SK-N-SH (cell line): ENCODE measurements at regions not wholly inside any gene's neighbourhood (a gene's known extent, or its start where the extent isn't known, plus 50 kb on each side); places are given as distances from the start of the nearest gene placed in this dataset.

ENCODE experiments used
- CTCF ChIA-PET: fragments of 300-600, 350-600 bp; formaldehyde crosslinking; extraction: SDS; loops from one replicate; lab custom pipeline; 2021; lab: Yijun Ruan, JAX
- POLR2A ChIA-PET: fragments of 350-600 bp; sonication (Branson Sonifier 250); formaldehyde crosslinking; extraction: SDS; loops from one replicate; lab custom pipeline; 2020; ENCODE audit warnings: antibody characterized with exemption, inconsistent platforms; lab: Yijun Ruan, JAX
- DNase-seq: peaks from one replicate; pipeline ENCODE4 v3.0.0; 2012
- H2AFZ ChIP-seq: fragments of 200-600 bp; sonication (generic); 2 replicates; pipeline ENCODE4 v1.8.1; 2016; ENCODE audit warnings: antibody characterized with exemption, mild to moderate bottlenecking, low read depth
- H3F3A ChIP-seq: fragments of 200-600 bp; sonication (generic); replicated peaks from 2 replicates; pipeline ENCODE3; 2016; ENCODE audit warnings: antibody characterized with exemption, mild to moderate bottlenecking; ENCODE audit not compliant: insufficient read depth
- H3K27ac ChIP-seq, 2 experiments: fragments of 200-500 bp in 1 of 2; fragments of 200-600 bp in 1 of 2; sonication (Bioruptor generic) in 1 of 2; sonication (generic), shearing (Covaris generic) in 1 of 2; 2 replicates each; pipeline versions ENCODE4 v1.5.1 to v1.6.1; 2014 to 2016; ENCODE audit warnings: low read depth in 2 of 2, inconsistent platforms in 1 of 2, low read length in 1 of 2, mild to moderate bottlenecking in 1 of 2, mixed read lengths in 1 of 2
- H3K27me3 ChIP-seq: fragments of 200-600 bp; sonication (generic), shearing (Covaris generic); 2 replicates; pipeline ENCODE4 v1.6.1; 2016; ENCODE audit warnings: mixed run types; ENCODE audit not compliant: insufficient read depth
- H3K36me3 ChIP-seq, 2 experiments: fragments of 200-500 bp in 1 of 2; fragments of 200-600 bp in 1 of 2; sonication (Bioruptor generic) in 1 of 2; sonication (generic) in 1 of 2; replicated peaks in 1 of 2; 2 replicates each; pipeline versions ENCODE3 to v1.5.1; 2014 to 2016; ENCODE audit warnings: low read length in 1 of 2, mild to moderate bottlenecking in 1 of 2; ENCODE audit not compliant: insufficient read depth in 2 of 2, control insufficient read depth in 1 of 2
- H3K4me1 ChIP-seq, 2 experiments: fragments of 200-500 bp in 1 of 2; fragments of 200-600 bp in 1 of 2; sonication (Bioruptor generic) in 1 of 2; sonication (generic), shearing (Covaris generic) in 1 of 2; 2 replicates each; pipeline versions ENCODE4 v1.5.1 to v1.6.1; 2014 to 2016; ENCODE audit warnings: low read depth in 1 of 2, low read length in 1 of 2, mixed run types in 1 of 2; ENCODE audit not compliant: insufficient read depth in 2 of 2, control insufficient read depth in 1 of 2
- H3K4me2 ChIP-seq: fragments of 200-600 bp; sonication (generic), shearing (Covaris generic); 2 replicates; pipeline ENCODE4 v1.6.1; 2017; ENCODE audit warnings: mixed run types
- H3K4me3 ChIP-seq, 2 experiments: fragments of 200-500 bp in 1 of 2; fragments of 200-600 bp in 1 of 2; sonication (Bioruptor generic) in 1 of 2; sonication (generic), shearing (Covaris generic) in 1 of 2; 2 replicates each; pipeline versions ENCODE4 v1.5.1 to v1.8.1; 2014 to 2016; ENCODE audit warnings: low read depth in 2 of 2, inconsistent platforms in 1 of 2, low read length in 1 of 2, mild to moderate bottlenecking in 1 of 2, mixed read lengths in 1 of 2, moderate library complexity in 1 of 2
- H3K79me2 ChIP-seq: fragments of 200-600 bp; sonication (generic); 2 replicates; pipeline ENCODE4 v1.8.1; 2017; ENCODE audit warnings: mild to moderate bottlenecking; ENCODE audit not compliant: insufficient read depth
- H3K9ac ChIP-seq: fragments of 200-600 bp; sonication (generic); 2 replicates; pipeline ENCODE4 v1.6.1; 2017; ENCODE audit warnings: mixed run types
- H3K9me2 ChIP-seq: fragments of 200-600 bp; sonication (generic); 2 replicates; pipeline ENCODE4 v1.6.1; 2017; ENCODE audit warnings: mixed run types
- H3K9me3 ChIP-seq: fragments of 200-600 bp; sonication (generic); 2 replicates; pipeline ENCODE4 v1.6.1; 2017; ENCODE audit warnings: mixed run types, mild to moderate bottlenecking, moderate library complexity
- H4K20me1 ChIP-seq: fragments of 200-600 bp; sonication (generic); 2 replicates; pipeline ENCODE4 v1.6.1; 2017; ENCODE audit warnings: mild to moderate bottlenecking, mixed run types; ENCODE audit not compliant: insufficient read depth
- EZH2phosphoT487 ChIP-seq: fragments of 200-600 bp; sonication (generic); IDR thresholded peaks from 2 replicates; pipeline ENCODE4 v1.6.1; 2017; ENCODE audit warnings: low read depth, mixed run types, mild to moderate bottlenecking, antibody characterized with exemption, moderate library complexity, borderline replicate concordance
- FOSL2 ChIP-seq: IDR thresholded peaks from 2 replicates; pipeline ENCODE4 v1.4.0; 2012; ENCODE audit warnings: low read depth, mild to moderate bottlenecking, moderate library complexity, borderline replicate concordance
- IRF3 ChIP-seq: fragments of 150-350 bp; IDR thresholded peaks from 2 replicates; pipeline ENCODE4 v1.6.1; 2016; ENCODE audit warnings: mild to moderate bottlenecking, low read depth, low read length
- MEF2A ChIP-seq: IDR thresholded peaks from 2 replicates; pipeline ENCODE4 v1.4.0; 2012; ENCODE audit warnings: low read depth, borderline replicate concordance
- REST ChIP-seq: IDR thresholded peaks from 2 replicates; pipeline ENCODE4 v1.6.1; 2012; ENCODE audit warnings: mild to moderate bottlenecking, low read depth, low read length, moderate library complexity
- RFX5 ChIP-seq: IDR thresholded peaks from 2 replicates; pipeline ENCODE4 v1.6.1; 2012; ENCODE audit warnings: mild to moderate bottlenecking, improper control_type of control experiment, low read length
- SMC3 ChIP-seq: IDR thresholded peaks from 2 replicates; pipeline ENCODE4 v1.6.1; 2012; ENCODE audit warnings: low read depth, low read length, improper control_type of control experiment
- TAF1 ChIP-seq: IDR thresholded peaks from 2 replicates; pipeline ENCODE4 v1.6.1; 2012; ENCODE audit warnings: low read depth, mild to moderate bottlenecking, low read length, moderate library complexity, borderline replicate concordance
- TEAD4 ChIP-seq: IDR thresholded peaks from 2 replicates; pipeline ENCODE4 v1.4.0; 2012; ENCODE audit warnings: mild to moderate bottlenecking, borderline replicate concordance; ENCODE audit not compliant: insufficient read depth
- USF2 ChIP-seq: fragments of 150-350 bp; IDR thresholded peaks from 2 replicates; pipeline ENCODE4 v1.6.1; 2017; ENCODE audit warnings: antibody characterized with exemption, low read length, low read depth, borderline replicate concordance
- WGBS: methylation state at CpG from one replicate; pipeline ENCODE4 v1.1.6; 2017; ENCODE audit warnings: low lambda C conversion rate; 5-methylcytosine and 5-hydroxymethylcytosine counted together
- small RNA-seq, 7 experiments: library from RNA; depleted of rRNA; stranded (forward); fragments of <200 nt; gene quantifications; one replicate each; pipeline ENCODE3, GENCODE V24; 2012

GRCh38 chr7:34603711-34604444 is 54.1 kb upstream of the NPSR1 start:
- Histone ChIP-seq H3K4me2 (no peak overlapping the region), H3K4me3 (no peak overlapping the region), H3K9me2 (no peaks in the 10 kb centered on the region), H3K27me3 (peaks cover 9% of the 10 kb centered on the region; the same call in 1 of the 2 replicates), H4K20me1 (no peaks in the 10 kb centered on the region), H3K27ac (no peak overlapping the region), H3K9ac (no peak overlapping the region), H2AFZ (no peak overlapping the region), H3K79me2 (no peaks in the 10 kb centered on the region), H3K36me3 (no peaks in the 10 kb centered on the region), H3K4me1 (no peaks in the 10 kb centered on the region), H3F3A (no peaks in the 10 kb centered on the region), H3K9me3 (no peaks in the 10 kb centered on the region)
- TF ChIP-seq SMC3 (no peak), REST (no peak), RFX5 (no peak), IRF3 (no peak), TAF1 (no peak), USF2 (no peak), MEF2A (no peak), TEAD4 (no peak), EZH2phosphoT487 (no peak), FOSL2 (no peak)
- ChIA-PET POLR2A (no interaction called here), CTCF (interaction anchor here (0.6 kb wide), 1 partner anchor 135 kb away, joined by 3 read pairs; no protein-coding TSS in a partner anchor)
- 2% methylated on average over 3 of the region's 3 CpGs for WGBS
- no peak for DNase-seq

Small RNA genes lying in the stretch of these regions (small RNA-seq; reads per million reads assigned to genes)
- 0 to 0.20 (median 0) reads per million in 7 experiments for gene RNU6-438P
